ENCODE measurements at regions not wholly inside any gene's neighbourhood (a gene's known extent, or its start where the extent isn't known, plus 50 kb on each side); places are given as distances from the start of the nearest gene placed in this dataset.

DNA sequence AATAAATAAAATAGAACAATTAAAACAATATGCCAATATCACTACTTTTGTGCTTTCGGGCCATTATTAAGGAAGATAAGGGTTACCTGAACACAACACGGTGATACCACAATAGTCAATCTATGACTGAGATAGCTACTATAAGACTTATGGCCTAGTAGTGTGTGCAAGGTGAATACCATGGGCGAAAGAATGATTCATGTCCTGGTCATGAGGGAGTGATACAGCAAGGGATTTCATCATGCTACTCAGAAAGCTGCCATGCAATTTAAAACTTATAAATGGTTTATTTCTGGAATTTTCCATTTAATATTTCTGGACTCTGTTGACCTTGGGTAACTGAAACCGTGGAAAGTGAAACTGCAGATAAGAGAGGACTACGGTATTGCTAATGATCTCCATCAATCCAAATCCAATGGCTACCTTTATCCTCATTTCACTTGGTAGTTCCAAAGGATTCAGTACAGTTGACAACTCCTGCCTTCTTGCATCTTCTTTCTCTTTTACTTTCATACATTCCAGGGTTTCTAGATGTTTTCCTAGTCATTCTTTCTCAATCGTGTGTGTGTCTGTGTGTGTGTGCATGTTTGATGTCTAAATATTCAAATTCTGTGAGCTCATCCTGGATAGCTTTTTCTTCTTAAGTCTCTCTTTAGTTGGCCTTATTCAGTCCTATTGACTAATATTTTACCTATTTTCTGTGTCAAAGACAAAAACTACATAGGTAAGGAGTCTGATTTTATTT lies 100.5 kb upstream of the MAGI2 start:
- Histone ChIP-seq H3K27ac (ENCODE audit: low read depth in 2 of 2, low read length in 1 of 2) (no peak overlapping the region), H3K4me3 (ENCODE audit: low read depth in 1 of 2, low read length in 2 of 2) (no peak overlapping the region), H3K4me1 (ENCODE audit: control insufficient read depth in 2 of 2, insufficient read depth in 2 of 2, low read length in 1 of 2) (no peaks in the 10 kb centered on the region), H3K27me3 (ENCODE audit: control insufficient read depth in 1 of 2, insufficient read depth in 2 of 2, low read length in 2 of 2) (no peaks in the 10 kb centered on the region), H3K9me3 (ENCODE audit: control insufficient read depth in 2 of 2, insufficient read depth in 1 of 2, low read depth in 1 of 2, low read length in 1 of 2) (no peaks in the 10 kb centered on the region), H3K36me3 (ENCODE audit: control insufficient read depth in 2 of 2, insufficient read depth in 2 of 2, low read length in 1 of 2) (no peaks in the 10 kb centered on the region)
- 81 to 86% methylated on average over 6 of the region's 6 CpGs for WGBS, 2 donors

DNA sequence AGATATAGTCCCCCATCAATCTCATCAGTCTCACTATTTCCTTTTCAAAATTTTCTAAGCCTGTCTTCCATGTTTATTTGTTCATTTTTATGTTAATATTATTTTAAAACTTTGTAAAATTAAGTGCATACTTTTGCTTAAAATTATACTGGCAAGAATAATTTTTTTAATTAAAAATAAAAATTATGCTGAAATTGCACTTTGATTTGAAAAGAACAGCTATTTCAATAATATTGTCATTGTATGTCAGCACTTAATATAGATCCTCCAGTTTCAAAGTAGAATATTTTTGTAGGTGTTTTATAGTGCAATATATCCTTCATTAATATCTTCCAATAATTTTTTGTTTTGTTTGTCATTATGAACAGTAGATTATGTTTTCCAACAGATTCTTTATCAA lies 99.0 kb upstream of the MAGI2 start:
- H3K27me3 ChIP-seq (ENCODE audit: control insufficient read depth in 1 of 2, insufficient read depth in 2 of 2, low read length in 2 of 2), result no peaks in the 10 kb centered on the region
- no peaks in the 10 kb centered on the region for H3K36me3 ChIP-seq (ENCODE audit: control insufficient read depth in 2 of 2, insufficient read depth in 2 of 2, low read length in 1 of 2)
- H3K27ac ChIP-seq (ENCODE audit: low read depth in 2 of 2, low read length in 1 of 2), result no peak overlapping the region
- H3K9me3 ChIP-seq (ENCODE audit: control insufficient read depth in 2 of 2, insufficient read depth in 1 of 2, low read depth in 1 of 2, low read length in 1 of 2), result no peaks in the 10 kb centered on the region
- no peak overlapping the region for H3K4me3 ChIP-seq (ENCODE audit: low read depth in 1 of 2, low read length in 2 of 2)
- H3K4me1 ChIP-seq (ENCODE audit: control insufficient read depth in 2 of 2, insufficient read depth in 2 of 2, low read length in 1 of 2), result no peaks in the 10 kb centered on the region

DNA sequence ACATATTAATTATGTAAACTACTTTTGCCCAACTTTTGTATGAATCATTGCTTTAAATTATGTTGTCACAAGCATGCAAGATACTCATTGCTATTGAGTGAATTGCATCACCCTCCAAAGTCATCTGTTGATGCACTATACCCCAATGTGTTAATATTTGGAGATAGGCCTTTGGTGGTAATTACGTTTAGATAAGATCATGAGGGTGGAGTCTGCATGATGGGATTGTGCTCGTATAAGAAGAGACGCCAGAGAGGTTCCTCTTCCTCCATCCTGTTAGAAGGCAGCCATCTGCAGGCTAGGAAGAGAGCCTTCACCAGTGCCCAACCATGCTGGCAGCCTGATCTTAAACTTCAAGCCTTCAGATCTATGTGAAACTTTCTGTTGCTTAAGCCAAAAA lies 95.3 kb upstream of the MAGI2 start:
- H3K27ac ChIP-seq (ENCODE audit: low read depth in 2 of 2, low read length in 1 of 2), result no peak overlapping the region
- H3K9me3 ChIP-seq (ENCODE audit: control insufficient read depth in 2 of 2, insufficient read depth in 1 of 2, low read depth in 1 of 2, low read length in 1 of 2), result no peaks in the 10 kb centered on the region
- no peaks in the 10 kb centered on the region for H3K4me1 ChIP-seq (ENCODE audit: control insufficient read depth in 2 of 2, insufficient read depth in 2 of 2, low read length in 1 of 2)
- WGBS, 2 donors, result 41 to 55% methylated on average over 3 of the region's 3 CpGs
- no peaks in the 10 kb centered on the region for H3K27me3 ChIP-seq (ENCODE audit: control insufficient read depth in 1 of 2, insufficient read depth in 2 of 2, low read length in 2 of 2)
- no peaks in the 10 kb centered on the region for H3K36me3 ChIP-seq (ENCODE audit: control insufficient read depth in 2 of 2, insufficient read depth in 2 of 2, low read length in 1 of 2)
- H3K4me3 ChIP-seq (ENCODE audit: low read depth in 1 of 2, low read length in 2 of 2), result no peak overlapping the region

DNA sequence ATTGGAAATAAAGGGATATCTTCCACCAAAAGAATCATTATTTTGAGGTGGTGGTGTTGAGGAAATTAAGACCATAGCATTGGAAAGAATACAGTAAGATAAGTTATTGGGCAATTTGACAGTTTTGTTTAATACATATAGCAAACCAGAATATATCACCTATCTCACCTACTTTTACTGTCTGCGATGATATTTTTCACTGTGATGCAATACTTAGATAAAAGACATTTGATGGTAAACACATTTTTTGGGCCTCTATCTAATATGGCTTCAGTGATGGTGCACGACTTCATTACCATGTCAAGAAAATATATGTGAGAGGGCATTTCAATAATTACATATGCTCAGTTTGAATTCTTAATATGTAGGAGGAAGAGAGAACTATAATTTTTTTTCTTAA lies 93.7 kb upstream of the MAGI2 start:
- no peaks in the 10 kb centered on the region for H3K27me3 ChIP-seq (ENCODE audit: control insufficient read depth in 1 of 2, insufficient read depth in 2 of 2, low read length in 2 of 2)
- no peaks in the 10 kb centered on the region for H3K36me3 ChIP-seq (ENCODE audit: control insufficient read depth in 2 of 2, insufficient read depth in 2 of 2, low read length in 1 of 2)
- WGBS, 2 donors, result 89 to 93% methylated on average over 2 of the region's 2 CpGs
- H3K27ac ChIP-seq (ENCODE audit: low read depth in 2 of 2, low read length in 1 of 2), result no peak overlapping the region
- H3K4me1 ChIP-seq (ENCODE audit: control insufficient read depth in 2 of 2, insufficient read depth in 2 of 2, low read length in 1 of 2), result no peaks in the 10 kb centered on the region
- H3K9me3 ChIP-seq (ENCODE audit: control insufficient read depth in 2 of 2, insufficient read depth in 1 of 2, low read depth in 1 of 2, low read length in 1 of 2), result no peaks in the 10 kb centered on the region
- no peak overlapping the region for H3K4me3 ChIP-seq (ENCODE audit: low read depth in 1 of 2, low read length in 2 of 2)

DNA sequence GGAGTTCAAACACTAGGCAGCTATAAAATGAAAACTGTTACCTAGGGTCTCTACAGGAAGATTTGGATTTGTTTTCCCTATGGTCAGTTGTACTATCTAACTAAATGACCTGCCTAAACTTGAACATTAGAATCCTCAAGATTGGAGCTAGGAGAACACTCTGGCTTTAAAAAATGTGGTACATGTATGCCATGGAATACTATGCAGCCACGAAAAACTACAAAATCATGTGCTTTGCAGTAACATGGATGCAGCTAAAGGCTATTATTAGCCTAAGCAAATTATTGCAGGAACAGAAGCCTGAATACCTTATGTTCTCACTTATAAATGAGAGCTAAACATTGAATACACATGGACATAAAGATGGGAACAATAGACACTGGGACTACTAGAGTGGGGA lies 87.1 kb upstream of the MAGI2 start:
- Histone ChIP-seq H3K4me3 (ENCODE audit: low read depth in 1 of 2, low read length in 2 of 2) (no peak overlapping the region), H3K9me3 (ENCODE audit: control insufficient read depth in 2 of 2, insufficient read depth in 1 of 2, low read depth in 1 of 2, low read length in 1 of 2) (no peaks in the 10 kb centered on the region), H3K36me3 (ENCODE audit: control insufficient read depth in 2 of 2, insufficient read depth in 2 of 2, low read length in 1 of 2) (no peaks in the 10 kb centered on the region), H3K4me1 (ENCODE audit: control insufficient read depth in 2 of 2, insufficient read depth in 2 of 2, low read length in 1 of 2) (no peaks in the 10 kb centered on the region), H3K27me3 (ENCODE audit: control insufficient read depth in 1 of 2, insufficient read depth in 2 of 2, low read length in 2 of 2) (no peaks in the 10 kb centered on the region), H3K27ac (ENCODE audit: low read depth in 2 of 2, low read length in 1 of 2) (no peak overlapping the region)
- 74 to 76% methylated on average over 1 of the region's 1 CpG for WGBS, 2 donors

DNA sequence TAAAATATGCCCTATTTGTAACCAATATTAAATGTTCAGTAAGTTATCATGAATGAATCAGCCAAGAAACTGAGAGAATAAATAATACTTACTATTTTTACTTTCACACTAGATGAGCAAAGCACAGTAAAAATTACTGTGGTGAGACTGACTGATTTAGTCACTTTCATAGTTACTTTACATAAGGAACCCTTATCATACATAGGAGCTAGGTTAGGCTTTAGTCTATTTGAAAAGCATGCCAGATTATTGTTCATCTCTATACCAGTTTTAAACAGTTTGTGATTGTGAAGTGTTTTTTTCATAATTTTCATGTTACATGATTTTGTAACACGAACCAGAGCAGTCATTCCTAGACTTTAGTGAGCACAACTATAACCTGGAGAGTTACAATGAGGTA lies 80.7 kb upstream of the MAGI2 start:
- Histone ChIP-seq H3K9me3 (ENCODE audit: control insufficient read depth in 2 of 2, insufficient read depth in 1 of 2, low read depth in 1 of 2, low read length in 1 of 2) (no peaks in the 10 kb centered on the region), H3K27me3 (ENCODE audit: control insufficient read depth in 1 of 2, insufficient read depth in 2 of 2, low read length in 2 of 2) (no peaks in the 10 kb centered on the region), H3K4me1 (ENCODE audit: control insufficient read depth in 2 of 2, insufficient read depth in 2 of 2, low read length in 1 of 2) (no peaks in the 10 kb centered on the region), H3K36me3 (ENCODE audit: control insufficient read depth in 2 of 2, insufficient read depth in 2 of 2, low read length in 1 of 2) (no peaks in the 10 kb centered on the region), H3K4me3 (ENCODE audit: low read depth in 1 of 2, low read length in 2 of 2) (no peak overlapping the region), H3K27ac (ENCODE audit: low read depth in 2 of 2, low read length in 1 of 2) (no peak overlapping the region)
- 12 to 28% methylated on average over 1 of the region's 1 CpG for WGBS, 2 donors

DNA sequence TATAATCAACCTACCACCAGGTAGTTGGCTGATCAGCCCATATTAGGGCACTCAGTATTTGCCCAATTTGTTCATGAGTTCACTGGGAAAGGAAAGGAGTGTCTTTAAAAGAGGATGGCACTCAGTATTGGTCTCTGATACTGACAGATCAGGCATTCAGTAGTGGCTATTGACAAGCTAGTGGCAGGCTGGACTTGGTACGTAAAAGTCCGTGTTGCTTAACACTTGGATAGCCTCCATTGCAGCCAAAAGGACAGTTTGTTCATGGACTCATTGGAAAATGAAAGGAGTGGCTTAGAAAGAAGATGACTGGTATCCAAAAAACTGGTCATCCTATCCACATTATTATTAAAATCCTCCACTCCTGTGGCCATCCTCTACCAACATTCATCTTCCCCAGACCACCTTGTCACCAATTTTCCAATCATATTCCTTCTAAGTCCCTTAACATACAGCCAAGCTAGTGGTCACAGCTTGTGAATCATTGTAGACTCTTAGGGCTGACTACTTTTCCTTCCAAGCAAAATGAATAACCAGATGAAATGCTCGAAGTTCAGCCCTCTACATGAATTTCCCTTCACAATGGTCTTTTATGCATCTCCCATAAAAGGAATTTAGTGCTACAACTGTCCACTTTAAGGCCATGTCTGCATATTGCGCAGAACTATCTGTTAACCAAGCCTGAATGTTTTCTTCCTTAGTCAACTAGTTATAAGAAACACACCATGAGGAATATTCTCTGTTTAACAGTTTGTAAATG lies 78.6 kb upstream of the MAGI2 start:
- Histone ChIP-seq H3K27me3 (ENCODE audit: control insufficient read depth in 1 of 2, insufficient read depth in 2 of 2, low read length in 2 of 2) (no peaks in the 10 kb centered on the region), H3K27ac (ENCODE audit: low read depth in 2 of 2, low read length in 1 of 2) (no peak overlapping the region), H3K4me3 (ENCODE audit: low read depth in 1 of 2, low read length in 2 of 2) (no peak overlapping the region), H3K9me3 (ENCODE audit: control insufficient read depth in 2 of 2, insufficient read depth in 1 of 2, low read depth in 1 of 2, low read length in 1 of 2) (no peaks in the 10 kb centered on the region), H3K36me3 (ENCODE audit: control insufficient read depth in 2 of 2, insufficient read depth in 2 of 2, low read length in 1 of 2) (no peaks in the 10 kb centered on the region), H3K4me1 (ENCODE audit: control insufficient read depth in 2 of 2, insufficient read depth in 2 of 2, low read length in 1 of 2) (no peaks in the 10 kb centered on the region)
- WGBS, 2 donors, result 79 to 80% methylated on average over 4 of the region's 4 CpGs

DNA sequence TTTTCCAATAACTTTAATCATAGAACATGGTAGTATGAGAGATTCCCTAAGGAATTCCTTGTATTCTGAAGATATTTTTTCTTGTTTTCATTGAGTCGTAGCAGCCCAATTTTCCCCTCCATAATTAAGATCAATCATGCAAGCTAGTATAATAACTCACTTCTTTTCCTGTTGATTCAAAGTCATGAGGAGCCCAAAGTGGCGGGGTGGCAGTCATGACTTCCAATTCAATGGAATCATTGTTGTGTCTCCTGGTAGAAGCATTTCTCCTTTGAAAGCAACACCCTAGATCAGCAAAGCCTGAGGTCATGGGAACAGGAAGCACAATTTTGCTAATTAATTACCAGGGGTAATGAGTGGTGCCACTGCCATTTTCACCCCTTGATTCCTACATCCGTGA lies 77.6 kb upstream of the MAGI2 start:
- no peaks in the 10 kb centered on the region for H3K27me3 ChIP-seq (ENCODE audit: control insufficient read depth in 1 of 2, insufficient read depth in 2 of 2, low read length in 2 of 2)
- H3K4me3 ChIP-seq (ENCODE audit: low read depth in 1 of 2, low read length in 2 of 2), result no peak overlapping the region
- no peaks in the 10 kb centered on the region for H3K9me3 ChIP-seq (ENCODE audit: control insufficient read depth in 2 of 2, insufficient read depth in 1 of 2, low read depth in 1 of 2, low read length in 1 of 2)
- no peaks in the 10 kb centered on the region for H3K4me1 ChIP-seq (ENCODE audit: control insufficient read depth in 2 of 2, insufficient read depth in 2 of 2, low read length in 1 of 2)
- 87% methylated on average over 3 of the region's 3 CpGs for WGBS, 2 donors
- no peak overlapping the region for H3K27ac ChIP-seq (ENCODE audit: low read depth in 2 of 2, low read length in 1 of 2)
- no peaks in the 10 kb centered on the region for H3K36me3 ChIP-seq (ENCODE audit: control insufficient read depth in 2 of 2, insufficient read depth in 2 of 2, low read length in 1 of 2)

DNA sequence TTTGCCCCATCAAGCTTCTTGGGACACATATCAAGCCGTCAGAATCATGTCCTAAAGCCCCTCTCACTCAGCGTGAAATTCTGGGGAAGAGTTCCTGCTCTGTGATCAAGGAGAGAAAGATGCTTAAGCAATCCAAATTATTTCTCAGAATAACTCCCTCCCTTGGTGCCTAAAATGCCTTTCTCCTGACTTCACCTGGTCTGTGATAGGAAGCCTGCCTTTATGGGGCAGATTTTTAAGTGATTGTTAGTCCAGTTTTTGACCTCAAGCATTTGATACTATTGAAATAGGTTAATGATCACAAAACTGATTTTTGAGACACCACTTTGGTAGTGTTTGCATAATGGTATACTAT lies 76.4 kb upstream of the MAGI2 start:
- Histone ChIP-seq H3K9me3 (ENCODE audit: control insufficient read depth in 2 of 2, insufficient read depth in 1 of 2, low read depth in 1 of 2, low read length in 1 of 2) (no peaks in the 10 kb centered on the region), H3K36me3 (ENCODE audit: control insufficient read depth in 2 of 2, insufficient read depth in 2 of 2, low read length in 1 of 2) (no peaks in the 10 kb centered on the region)
- WGBS, 2 donors, result 78 to 79% methylated on average over 2 of the region's 2 CpGs

More for the DNA sequence above, 76.4 kb upstream of the MAGI2 start:
- H3K27ac ChIP-seq (ENCODE audit: low read depth in 2 of 2, low read length in 1 of 2), result no peak overlapping the region
- H3K27me3 ChIP-seq (ENCODE audit: control insufficient read depth in 1 of 2, insufficient read depth in 2 of 2, low read length in 2 of 2), result no peaks in the 10 kb centered on the region
- no peak overlapping the region for H3K4me3 ChIP-seq (ENCODE audit: low read depth in 1 of 2, low read length in 2 of 2)
- H3K4me1 ChIP-seq (ENCODE audit: control insufficient read depth in 2 of 2, insufficient read depth in 2 of 2, low read length in 1 of 2), result no peaks in the 10 kb centered on the region
